GM21526 (cell line): ENCODE measurements at regions not wholly inside any gene's neighbourhood (a gene's known extent, or its start where the extent isn't known, plus 50 kb on each side); places are given as distances from the start of the nearest gene placed in this dataset.

Experiments
- ATAC-seq: cut with Tn5 transposase; IDR thresholded peaks from one replicate; pipeline ENCODE4 v1.9.1; 2021; ENCODE audit warnings: moderate library complexity; ENCODE audit not compliant: unreplicated experiment, low FRiP score

- ATAC-seq, result peak; percentile 36
Measured at GRCh38 chr6:7960848-7961247, 50.3 kb upstream of the TXNDC5 start.
